H1 (cell line): ENCODE measurements at regions not wholly inside any gene's neighbourhood (a gene's known extent, or its start where the extent isn't known, plus 50 kb on each side); places are given as distances from the start of the nearest gene placed in this dataset.

Experiments
- BACH1 ChIP-seq: IDR thresholded peaks from 2 replicates; pipeline ENCODE4 v1.6.1; 2012; ENCODE audit warnings: low read length, improper control_type of control experiment
- CBX8 ChIP-seq: fragments of 300-800, 300-1000 bp; sonication (generic); IDR thresholded peaks from 2 replicates; pipeline ENCODE4 v1.7.1; 2016; ENCODE audit warnings: low read depth, low read length, borderline replicate concordance
- CTBP2 ChIP-seq: IDR thresholded peaks from 2 replicates; pipeline ENCODE4 v1.7.0; 2011; ENCODE audit warnings: borderline replicate concordance, mild to moderate bottlenecking, moderate library complexity, mixed read lengths, low read length; ENCODE audit not compliant: insufficient read depth, insufficient read length
- EP300 ChIP-seq, 2 experiments: IDR thresholded peaks; 1 replicate in 1 of 2; 2 replicates in 1 of 2; pipeline ENCODE4 v1.6.1; 2011 to 2012; ENCODE audit warnings: low read depth in 2 of 2, low read length in 2 of 2, mild to moderate bottlenecking in 2 of 2, borderline replicate concordance in 1 of 2, inconsistent platforms in 1 of 2, moderate library complexity in 1 of 2
- GTF2F1 ChIP-seq: IDR thresholded peaks from 2 replicates; pipeline ENCODE4 v1.6.1; 2012; ENCODE audit warnings: low read depth, low read length, improper control_type of control experiment, borderline replicate concordance
- HDAC2 ChIP-seq, 2 experiments: fragments of 300-600 bp in 1 of 2; sonication (generic) in 1 of 2; IDR thresholded peaks; 2 replicates each; pipeline ENCODE4 v1.6.1; 2011 to 2012; ENCODE audit warnings: low read depth in 2 of 2, low read length in 2 of 2, mild to moderate bottlenecking in 2 of 2, moderate library complexity in 2 of 2, borderline replicate concordance in 1 of 2, inconsistent platforms in 1 of 2
- KDM5A ChIP-seq: fragments of 200-600 bp; IDR thresholded peaks from 2 replicates; pipeline ENCODE4 v1.7.1; 2012; ENCODE audit warnings: mild to moderate bottlenecking, low read length, inconsistent platforms, mixed read lengths
- TEAD4 ChIP-seq: IDR thresholded peaks from 2 replicates; pipeline ENCODE4 v1.6.1; 2012; ENCODE audit warnings: low read depth, low read length, inconsistent platforms, mixed read lengths
- YY1 ChIP-seq: IDR thresholded peaks from 2 replicates; pipeline ENCODE4 v1.6.1; 2011; ENCODE audit warnings: low read depth, mild to moderate bottlenecking, low read length
- TF ChIP-seq, protein P1 (sequence below): IDR thresholded peaks from 2 replicates; pipeline ENCODE4 v1.6.1; 2012; ENCODE audit warnings: low read length, inconsistent platforms
- TF ChIP-seq, protein P2 (sequence below): IDR thresholded peaks from 2 replicates; pipeline ENCODE4 v1.6.1; 2011; ENCODE audit warnings: low read depth, mild to moderate bottlenecking, low read length; ENCODE audit not compliant: insufficient read depth

DNA sequence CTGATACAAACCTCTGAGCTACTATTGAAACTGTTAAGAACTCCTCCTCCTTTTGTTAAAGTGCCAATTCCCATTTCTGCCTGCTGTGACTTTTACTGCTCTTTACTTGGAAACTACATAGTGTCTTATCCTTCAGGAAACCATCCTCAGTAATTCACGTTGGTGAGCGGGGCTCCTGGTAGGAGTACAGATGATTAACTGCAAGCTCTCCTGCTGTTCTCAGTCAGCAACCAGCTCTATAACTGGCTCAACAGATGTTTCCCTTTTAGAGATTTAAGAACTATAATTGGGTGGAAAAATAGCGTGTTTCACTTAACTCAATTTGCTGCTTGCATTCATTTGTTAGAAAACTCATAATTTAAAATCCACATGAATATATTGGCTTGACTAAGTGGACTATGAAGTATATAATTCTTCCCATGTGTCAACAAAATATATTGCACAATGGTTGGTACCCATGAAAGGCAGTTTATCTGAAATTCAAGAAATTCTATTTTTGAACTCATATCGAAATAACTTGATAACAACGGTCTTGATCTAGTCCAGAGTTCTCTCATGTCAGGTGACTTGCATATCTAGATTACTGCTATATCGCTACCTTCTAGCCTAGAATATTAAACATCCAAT lies 574.0 kb downstream of the KCNT2 start (continued):
- no peak for TF ChIP-seq TEAD4
- TF ChIP-seq, protein P1, sequence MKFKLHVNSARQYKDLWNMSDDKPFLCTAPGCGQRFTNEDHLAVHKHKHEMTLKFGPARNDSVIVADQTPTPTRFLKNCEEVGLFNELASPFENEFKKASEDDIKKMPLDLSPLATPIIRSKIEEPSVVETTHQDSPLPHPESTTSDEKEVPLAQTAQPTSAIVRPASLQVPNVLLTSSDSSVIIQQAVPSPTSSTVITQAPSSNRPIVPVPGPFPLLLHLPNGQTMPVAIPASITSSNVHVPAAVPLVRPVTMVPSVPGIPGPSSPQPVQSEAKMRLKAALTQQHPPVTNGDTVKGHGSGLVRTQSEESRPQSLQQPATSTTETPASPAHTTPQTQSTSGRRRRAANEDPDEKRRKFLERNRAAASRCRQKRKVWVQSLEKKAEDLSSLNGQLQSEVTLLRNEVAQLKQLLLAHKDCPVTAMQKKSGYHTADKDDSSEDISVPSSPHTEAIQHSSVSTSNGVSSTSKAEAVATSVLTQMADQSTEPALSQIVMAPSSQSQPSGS: no peak
- TF ChIP-seq GTF2F1: no peak
- TF ChIP-seq BACH1: no peak
- no peak for TF ChIP-seq EP300 (IDR thresholded peaks at IDR 0.05; ENCODE audit: borderline replicate concordance in 1 of 2, low read depth in 2 of 2, low read length in 2 of 2)
- TF ChIP-seq CBX8: no peak
- TF ChIP-seq CTBP2: no peak
- TF ChIP-seq, protein P2, sequence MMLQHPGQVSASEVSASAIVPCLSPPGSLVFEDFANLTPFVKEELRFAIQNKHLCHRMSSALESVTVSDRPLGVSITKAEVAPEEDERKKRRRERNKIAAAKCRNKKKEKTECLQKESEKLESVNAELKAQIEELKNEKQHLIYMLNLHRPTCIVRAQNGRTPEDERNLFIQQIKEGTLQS: no peak
- TF ChIP-seq HDAC2 (IDR thresholded peaks at IDR 0.05; ENCODE audit: borderline replicate concordance in 1 of 2, low read depth in 2 of 2, low read length in 2 of 2): peak in 1 of 2 experiments; percentile 42; a peak in 1 of 4 replicates
- TF ChIP-seq YY1: no peak
- TF ChIP-seq KDM5A: no peak
